ENCODE measurements at regions not wholly inside any gene's neighbourhood (a gene's known extent, or its start where the extent isn't known, plus 50 kb on each side); places are given as distances from the start of the nearest gene placed in this dataset.

GRCh38 chr4:56229947-56230346 is 157.3 kb downstream of the AASDH start:
- no peak for TF ChIP-seq POLR2AphosphoS5 (IDR thresholded peaks at IDR 0.05; ENCODE audit: low read depth)
- TF ChIP-seq, protein P1, sequence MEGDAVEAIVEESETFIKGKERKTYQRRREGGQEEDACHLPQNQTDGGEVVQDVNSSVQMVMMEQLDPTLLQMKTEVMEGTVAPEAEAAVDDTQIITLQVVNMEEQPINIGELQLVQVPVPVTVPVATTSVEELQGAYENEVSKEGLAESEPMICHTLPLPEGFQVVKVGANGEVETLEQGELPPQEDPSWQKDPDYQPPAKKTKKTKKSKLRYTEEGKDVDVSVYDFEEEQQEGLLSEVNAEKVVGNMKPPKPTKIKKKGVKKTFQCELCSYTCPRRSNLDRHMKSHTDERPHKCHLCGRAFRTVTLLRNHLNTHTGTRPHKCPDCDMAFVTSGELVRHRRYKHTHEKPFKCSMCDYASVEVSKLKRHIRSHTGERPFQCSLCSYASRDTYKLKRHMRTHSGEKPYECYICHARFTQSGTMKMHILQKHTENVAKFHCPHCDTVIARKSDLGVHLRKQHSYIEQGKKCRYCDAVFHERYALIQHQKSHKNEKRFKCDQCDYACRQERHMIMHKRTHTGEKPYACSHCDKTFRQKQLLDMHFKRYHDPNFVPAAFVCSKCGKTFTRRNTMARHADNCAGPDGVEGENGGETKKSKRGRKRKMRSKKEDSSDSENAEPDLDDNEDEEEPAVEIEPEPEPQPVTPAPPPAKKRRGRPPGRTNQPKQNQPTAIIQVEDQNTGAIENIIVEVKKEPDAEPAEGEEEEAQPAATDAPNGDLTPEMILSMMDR (IDR thresholded peaks at IDR 0.05; ENCODE audit: insufficient read depth, low read length): no peak
- TF ChIP-seq GABPA (IDR thresholded peaks at IDR 0.05; ENCODE audit: low read depth): peak; percentile 56
- TF ChIP-seq, protein P2, sequence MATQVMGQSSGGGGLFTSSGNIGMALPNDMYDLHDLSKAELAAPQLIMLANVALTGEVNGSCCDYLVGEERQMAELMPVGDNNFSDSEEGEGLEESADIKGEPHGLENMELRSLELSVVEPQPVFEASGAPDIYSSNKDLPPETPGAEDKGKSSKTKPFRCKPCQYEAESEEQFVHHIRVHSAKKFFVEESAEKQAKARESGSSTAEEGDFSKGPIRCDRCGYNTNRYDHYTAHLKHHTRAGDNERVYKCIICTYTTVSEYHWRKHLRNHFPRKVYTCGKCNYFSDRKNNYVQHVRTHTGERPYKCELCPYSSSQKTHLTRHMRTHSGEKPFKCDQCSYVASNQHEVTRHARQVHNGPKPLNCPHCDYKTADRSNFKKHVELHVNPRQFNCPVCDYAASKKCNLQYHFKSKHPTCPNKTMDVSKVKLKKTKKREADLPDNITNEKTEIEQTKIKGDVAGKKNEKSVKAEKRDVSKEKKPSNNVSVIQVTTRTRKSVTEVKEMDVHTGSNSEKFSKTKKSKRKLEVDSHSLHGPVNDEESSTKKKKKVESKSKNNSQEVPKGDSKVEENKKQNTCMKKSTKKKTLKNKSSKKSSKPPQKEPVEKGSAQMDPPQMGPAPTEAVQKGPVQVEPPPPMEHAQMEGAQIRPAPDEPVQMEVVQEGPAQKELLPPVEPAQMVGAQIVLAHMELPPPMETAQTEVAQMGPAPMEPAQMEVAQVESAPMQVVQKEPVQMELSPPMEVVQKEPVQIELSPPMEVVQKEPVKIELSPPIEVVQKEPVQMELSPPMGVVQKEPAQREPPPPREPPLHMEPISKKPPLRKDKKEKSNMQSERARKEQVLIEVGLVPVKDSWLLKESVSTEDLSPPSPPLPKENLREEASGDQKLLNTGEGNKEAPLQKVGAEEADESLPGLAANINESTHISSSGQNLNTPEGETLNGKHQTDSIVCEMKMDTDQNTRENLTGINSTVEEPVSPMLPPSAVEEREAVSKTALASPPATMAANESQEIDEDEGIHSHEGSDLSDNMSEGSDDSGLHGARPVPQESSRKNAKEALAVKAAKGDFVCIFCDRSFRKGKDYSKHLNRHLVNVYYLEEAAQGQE (IDR thresholded peaks at IDR 0.05; ENCODE audit: insufficient replicate concordance, low read depth): no peak
